ENCODE measurements at regions not wholly inside any gene's neighbourhood (a gene's known extent, or its start where the extent isn't known, plus 50 kb on each side); places are given as distances from the start of the nearest gene placed in this dataset.

- peak; percentile 39 for DNase-seq (ENCODE audit: low spot score)
Measured at GRCh38 chr13:80131204-80131603, 209.7 kb downstream of the SPRY2 start.

DNA sequence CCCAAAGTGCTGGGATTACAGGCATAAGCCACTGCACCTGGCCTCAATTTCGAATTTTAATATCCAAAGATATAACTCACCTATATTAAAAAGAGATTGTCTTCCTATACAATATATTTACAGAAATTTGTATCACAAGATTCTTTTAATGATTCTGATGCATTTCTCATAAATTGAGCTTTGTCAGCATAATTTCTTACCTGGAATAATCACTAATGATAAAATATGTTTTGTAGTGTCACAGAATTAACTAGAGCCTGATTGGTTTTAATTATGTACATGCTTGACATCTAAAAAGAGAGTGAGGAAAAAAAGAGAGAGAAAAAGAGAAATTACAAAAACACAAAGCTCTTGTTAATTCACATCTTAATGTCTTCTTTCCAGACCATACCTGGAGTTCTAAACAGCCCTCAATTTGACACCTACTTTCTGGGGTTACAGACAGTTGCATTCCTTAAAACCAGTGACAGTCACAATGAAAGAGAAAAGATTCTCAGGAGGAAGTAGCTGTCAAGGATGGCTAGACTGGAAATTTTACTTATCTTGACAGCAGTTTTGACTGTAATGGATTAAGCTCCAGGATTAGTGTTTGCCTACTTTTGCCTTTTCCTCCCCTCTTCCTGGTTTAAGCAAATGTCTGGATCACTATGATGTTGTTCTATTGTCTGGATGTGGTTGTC lies 214.4 kb downstream of the SPRY2 start:
- DNase-seq (ENCODE audit: low spot score), result peak; percentile 21

- peak; percentile 8 for DNase-seq (ENCODE audit: low spot score)
Measured at GRCh38 chr13:80123945-80124344, 217.0 kb downstream of the SPRY2 start.

DNA sequence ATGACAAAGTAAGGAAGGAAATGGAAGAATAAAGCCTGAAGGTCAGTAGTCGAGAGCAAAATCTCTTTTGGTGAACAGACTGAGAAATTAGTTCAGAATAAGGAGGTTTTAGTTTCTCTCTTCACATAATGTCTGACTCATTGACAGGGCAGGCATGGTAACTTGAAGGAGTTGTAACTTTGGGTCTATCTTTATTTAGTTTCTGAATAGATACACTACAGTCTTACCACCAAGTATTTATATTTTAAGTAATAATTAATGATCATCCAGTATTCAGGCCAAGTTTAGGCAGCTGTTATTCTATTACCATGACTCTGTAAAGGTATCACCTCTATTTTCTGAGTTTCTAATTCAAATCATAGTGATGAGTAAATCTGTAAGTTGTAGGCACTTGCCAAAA lies 219.9 kb downstream of the SPRY2 start:
- DNase-seq (ENCODE audit: low spot score), result peak; percentile 12

GRCh38 chr13:80118506-80118905 lies 222.4 kb downstream of the SPRY2 start:
- no peak for DNase-seq (ENCODE audit: low spot score)

DNA sequence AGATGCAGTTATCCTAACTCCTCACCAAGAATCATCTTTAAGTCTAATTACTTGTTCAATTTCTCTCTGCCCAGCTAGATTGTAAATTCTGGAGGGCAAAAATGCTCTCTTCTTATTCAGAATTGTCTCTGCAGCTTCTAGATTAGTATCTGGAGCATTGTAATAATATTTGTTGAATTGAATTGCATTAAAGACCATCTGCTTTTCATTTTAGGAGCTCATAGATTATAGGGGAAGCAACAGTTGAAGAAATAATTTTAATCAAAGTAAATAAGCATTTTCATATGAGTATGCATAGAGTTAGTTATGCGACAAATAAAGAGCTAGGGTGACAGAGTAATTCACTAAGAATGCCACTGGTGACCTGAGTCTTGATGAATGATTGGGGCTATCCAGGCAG lies 222.8 kb downstream of the SPRY2 start:
- DNase-seq (ENCODE audit: low spot score), result no peak

DNA sequence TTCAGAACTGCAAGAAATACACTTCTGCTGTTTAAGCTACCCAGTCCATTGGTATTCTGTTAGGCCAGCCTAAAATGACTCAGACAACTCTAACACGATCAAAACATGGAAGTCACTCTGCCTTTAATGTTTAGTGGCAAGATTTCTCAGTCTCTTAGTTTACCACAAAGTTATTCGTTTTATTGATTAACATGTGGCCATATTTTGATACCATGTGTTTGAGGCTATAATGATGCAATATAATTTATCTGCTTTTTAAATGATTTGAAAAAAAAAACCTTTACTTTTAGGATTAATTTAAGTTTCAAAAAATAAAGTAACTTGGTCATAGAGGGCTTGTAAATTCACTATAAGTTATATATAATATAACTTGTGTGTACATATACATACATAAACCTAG lies 223.4 kb downstream of the SPRY2 start:
- DNase-seq (ENCODE audit: low spot score), result no peak

GRCh38 chr13:80116107-80116506 lies 224.8 kb downstream of the SPRY2 start:
- peak; percentile 6 for DNase-seq (ENCODE audit: low spot score)

GRCh38 chr13:80115616-80116015 lies 225.3 kb downstream of the SPRY2 start:
- no peak for DNase-seq (ENCODE audit: low spot score)

GRCh38 chr13:80113714-80114454 lies 227.0 kb downstream of the SPRY2 start:
- DNase-seq (ENCODE audit: low spot score), result no peak

GRCh38 chr13:80109303-80109702 lies 231.6 kb downstream of the SPRY2 start:
- DNase-seq (ENCODE audit: low spot score), result peak; percentile 34

- DNase-seq (ENCODE audit: low spot score), result no peak
Measured at GRCh38 chr13:80105350-80105749, 235.6 kb downstream of the SPRY2 start.

GRCh38 chr13:80101040-80101439 lies 239.9 kb downstream of the SPRY2 start:
- no peak for DNase-seq (ENCODE audit: low spot score)

DNA sequence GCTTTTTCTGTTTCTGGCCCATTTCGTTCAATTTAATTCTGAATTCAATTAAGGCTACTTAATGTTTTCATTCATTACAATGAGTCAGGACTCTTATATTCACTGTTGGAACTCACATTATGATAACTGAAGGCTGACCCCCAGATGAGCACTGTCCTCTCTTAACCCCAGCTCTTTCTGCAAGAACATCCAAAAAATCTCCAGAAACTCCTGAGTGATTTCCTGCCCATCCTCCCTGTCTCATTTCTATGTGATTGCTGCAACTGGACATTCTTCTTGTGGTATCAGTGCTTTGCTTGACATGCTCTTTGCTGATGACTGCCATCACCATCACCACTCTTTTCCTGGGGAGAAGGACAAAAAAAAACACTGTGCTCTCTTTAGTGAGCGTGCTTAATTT lies 240.3 kb downstream of the SPRY2 start:
- no peak for DNase-seq (ENCODE audit: low spot score)

GRCh38 chr13:80097561-80097960 lies 243.4 kb downstream of the SPRY2 start:
- DNase-seq (ENCODE audit: low spot score), result no peak

- DNase-seq (ENCODE audit: low spot score), result no peak
Measured at GRCh38 chr13:80096383-80096782, 244.5 kb downstream of the SPRY2 start.

GRCh38 chr13:80094526-80094925 lies 246.4 kb downstream of the SPRY2 start:
- DNase-seq (ENCODE audit: low spot score), result no peak

DNA sequence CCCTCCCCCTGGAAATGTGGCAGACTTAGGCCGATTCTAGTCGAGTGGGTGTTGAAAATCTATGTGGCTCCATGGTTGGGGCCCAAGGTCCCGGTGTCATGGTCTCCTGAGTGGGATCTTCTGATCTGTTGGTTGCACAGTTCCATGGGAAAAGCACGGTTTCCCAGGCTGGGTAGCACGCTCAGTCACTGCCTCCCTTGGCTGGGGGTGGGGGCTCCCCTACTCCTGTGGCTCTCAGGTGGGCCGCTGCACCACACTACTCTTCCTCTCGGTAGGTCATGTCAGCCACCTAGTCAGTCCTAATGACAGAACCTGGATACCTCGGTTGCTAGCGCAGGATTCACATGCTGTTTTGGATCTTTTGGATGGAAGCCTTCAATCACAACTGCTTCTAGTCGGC lies 247.0 kb downstream of the SPRY2 start:
- no peak for DNase-seq (ENCODE audit: low spot score)

DNA sequence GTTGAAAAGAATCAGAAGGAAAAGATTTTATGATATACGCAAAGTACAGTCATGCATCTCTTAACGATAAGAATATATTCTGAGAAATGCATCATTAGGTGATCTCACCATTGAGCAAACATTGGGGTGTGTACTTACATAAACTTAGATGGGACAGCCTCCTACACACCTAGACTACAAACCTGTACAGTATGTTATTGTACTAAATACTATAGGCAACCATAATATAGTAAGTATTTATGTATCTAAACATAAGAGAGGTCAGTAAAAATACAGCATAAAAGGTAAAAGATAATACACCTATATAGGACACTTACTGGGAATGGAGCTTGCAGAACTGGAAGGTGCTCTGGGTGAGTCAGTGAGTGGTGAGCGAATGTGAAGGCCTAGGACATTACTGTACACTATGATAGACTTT lies 254.6 kb downstream of the SPRY2 start:
- DNase-seq (ENCODE audit: low spot score), result peak; percentile 66

GRCh38 chr13:80083853-80084676 lies 256.9 kb downstream of the SPRY2 start:
- peak; percentile 81 for DNase-seq (ENCODE audit: low spot score)

DNA sequence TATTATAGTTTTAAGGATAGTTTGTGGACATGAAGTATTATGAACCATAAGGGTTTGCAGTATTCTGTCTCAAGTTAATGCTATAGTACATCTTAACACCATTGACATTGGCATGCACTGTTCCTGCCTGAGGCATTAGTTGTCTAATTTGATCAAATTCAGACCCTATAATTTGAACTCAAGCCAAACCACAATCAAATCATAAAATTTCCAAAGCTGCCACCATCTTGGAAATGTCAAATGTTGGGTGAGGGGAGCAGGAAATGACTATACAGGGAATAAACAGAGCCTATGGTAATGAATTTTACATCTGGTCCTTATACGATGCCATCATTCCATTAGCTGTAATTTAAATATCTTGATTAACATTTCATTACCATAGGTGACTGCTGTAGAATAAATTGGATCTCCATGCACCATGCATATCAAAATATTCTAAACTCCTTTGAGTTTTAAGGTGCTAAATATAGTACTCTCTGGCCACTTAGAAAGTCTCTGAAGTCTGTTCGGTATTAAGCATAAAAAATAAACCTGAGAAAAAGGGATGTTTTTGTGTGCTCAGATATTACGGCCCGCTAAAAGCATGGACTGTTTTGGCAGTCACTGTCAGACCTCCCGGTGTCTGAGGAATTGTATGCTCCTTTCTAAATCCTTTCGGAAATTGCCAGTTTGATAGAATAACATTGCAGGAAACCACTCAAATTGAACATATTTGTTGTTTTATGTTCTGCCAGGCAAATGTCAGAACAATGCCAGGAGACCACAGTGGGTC lies 257.7 kb downstream of the SPRY2 start:
- no peak for DNase-seq (ENCODE audit: low spot score)
